Left forelimb (tissue), 1 donor: ENCODE measurements at regions not wholly inside any gene's neighbourhood (a gene's known extent, or its start where the extent isn't known, plus 50 kb on each side); places are given as distances from the start of the nearest gene placed in this dataset.
"Not testable (repeated sequence)": the region's sequence is repeated elsewhere in the genome, so short reads cannot be mapped to it uniquely, and the experiment has no call there.

Source experiments
- DNase-seq: peaks from one replicate; pipeline ENCODE4 v3.0.0-alpha.2; 2018; ENCODE audit warnings: low spot score

- no peak for DNase-seq
Measured at GRCh38 chr2:51324051-51324450, 292.1 kb upstream of the NRXN1 start.

GRCh38 chr2:51322613-51323012 lies 290.7 kb upstream of the NRXN1 start:
- no peak for DNase-seq

GRCh38 chr2:51304311-51304710 lies 272.4 kb upstream of the NRXN1 start:
- DNase-seq = no peak

GRCh38 chr2:51301381-51301780 lies 269.4 kb upstream of the NRXN1 start:
- DNase-seq = no peak

GRCh38 chr2:51299370-51299769 lies 267.4 kb upstream of the NRXN1 start:
- DNase-seq = no peak

GRCh38 chr2:51297488-51297887 lies 265.6 kb upstream of the NRXN1 start:
- DNase-seq = no peak

- DNase-seq = no peak
Measured at GRCh38 chr2:51293566-51294200, 261.8 kb upstream of the NRXN1 start.

GRCh38 chr2:51291762-51292551 lies 260.0 kb upstream of the NRXN1 start:
- no peak for DNase-seq

- no peak for DNase-seq
Measured at GRCh38 chr2:51290725-51291124, 258.8 kb upstream of the NRXN1 start.

- no peak for DNase-seq
Measured at GRCh38 chr2:51289045-51289444, 257.1 kb upstream of the NRXN1 start.

- no peak for DNase-seq
Measured at GRCh38 chr2:51268191-51268590, 236.3 kb upstream of the NRXN1 start.

GRCh38 chr2:51265539-51265938 lies 233.6 kb upstream of the NRXN1 start:
- no peak for DNase-seq

- no peak for DNase-seq
Measured at GRCh38 chr2:51263951-51264350, 232.0 kb upstream of the NRXN1 start.

- not testable (repeated sequence) for DNase-seq
Measured at GRCh38 chr2:51263101-51263500, 231.2 kb upstream of the NRXN1 start.

GRCh38 chr2:51258301-51258700 lies 226.4 kb upstream of the NRXN1 start:
- DNase-seq = no peak

GRCh38 chr2:51256736-51257135 lies 224.8 kb upstream of the NRXN1 start:
- DNase-seq = no peak

GRCh38 chr2:51251356-51251755 lies 219.4 kb upstream of the NRXN1 start:
- DNase-seq = no peak

- no peak for DNase-seq
Measured at GRCh38 chr2:51247252-51247805, 215.4 kb upstream of the NRXN1 start.

GRCh38 chr2:51243892-51244535 lies 212.1 kb upstream of the NRXN1 start:
- DNase-seq = no peak

- no peak for DNase-seq
Measured at GRCh38 chr2:51237626-51238271, 205.8 kb upstream of the NRXN1 start.

GRCh38 chr2:51232027-51232426 lies 200.1 kb upstream of the NRXN1 start:
- DNase-seq = no peak

- no peak for DNase-seq
Measured at GRCh38 chr2:51231071-51231470, 199.1 kb upstream of the NRXN1 start.
